Osteocyte (in vitro differentiated cells): ENCODE measurements at regions not wholly inside any gene's neighbourhood (a gene's known extent, or its start where the extent isn't known, plus 50 kb on each side); places are given as distances from the start of the nearest gene placed in this dataset.

Experiments
- DNase-seq: peaks from one replicate; pipeline ENCODE4 v3.0.0; 2021; ENCODE audit warnings: mixed read lengths; ENCODE audit not compliant: unreplicated experiment; ENCODE audit errors: extremely low spot score
- H3K27ac Mint-ChIP-seq: one replicate; pipeline ENCODE4 v1.8.0; 2021; ENCODE audit warnings: mild to moderate bottlenecking, mixed read lengths; ENCODE audit not compliant: unreplicated experiment
- H3K27me3 Mint-ChIP-seq: one replicate; pipeline ENCODE4 v1.8.0; 2021; ENCODE audit warnings: mixed read lengths; ENCODE audit not compliant: unreplicated experiment
- H3K36me3 Mint-ChIP-seq: one replicate; pipeline ENCODE4 v1.8.0; 2021; ENCODE audit warnings: mixed read lengths; ENCODE audit not compliant: unreplicated experiment
- H3K4me1 Mint-ChIP-seq: one replicate; pipeline ENCODE4 v1.8.0; 2021; ENCODE audit warnings: mixed read lengths; ENCODE audit not compliant: unreplicated experiment
- H3K4me3 Mint-ChIP-seq: one replicate; pipeline ENCODE4 v1.8.0; 2021; ENCODE audit warnings: mild to moderate bottlenecking, moderate library complexity, mixed read lengths; ENCODE audit not compliant: unreplicated experiment
- H3K9me3 Mint-ChIP-seq: one replicate; pipeline ENCODE4 v1.8.0; 2021; ENCODE audit warnings: mixed read lengths; ENCODE audit not compliant: unreplicated experiment
- CTCF ChIP-seq: fragments of 200-600 bp; sonication (generic); IDR thresholded peaks from 2 replicates; pipeline ENCODE4 v1.5.0; 2021; ENCODE audit warnings: antibody characterized with exemption, mild to moderate bottlenecking, moderate library complexity

GRCh38 chr1:238409932-238410331, 519.2 kb upstream of the ZP4 start:
- Mint-ChIP-seq H3K27ac (peak overlapping the region; percentile 65), H3K36me3 (peaks cover 2% of the 10 kb centered on the region), H3K4me1 (peaks cover 42% of the 10 kb centered on the region), H3K4me3 (no peak overlapping the region), H3K27me3 (no peaks in the 10 kb centered on the region), H3K9me3 (no peaks in the 10 kb centered on the region)
- no peak for TF ChIP-seq CTCF
- no peak for DNase-seq

DNA sequence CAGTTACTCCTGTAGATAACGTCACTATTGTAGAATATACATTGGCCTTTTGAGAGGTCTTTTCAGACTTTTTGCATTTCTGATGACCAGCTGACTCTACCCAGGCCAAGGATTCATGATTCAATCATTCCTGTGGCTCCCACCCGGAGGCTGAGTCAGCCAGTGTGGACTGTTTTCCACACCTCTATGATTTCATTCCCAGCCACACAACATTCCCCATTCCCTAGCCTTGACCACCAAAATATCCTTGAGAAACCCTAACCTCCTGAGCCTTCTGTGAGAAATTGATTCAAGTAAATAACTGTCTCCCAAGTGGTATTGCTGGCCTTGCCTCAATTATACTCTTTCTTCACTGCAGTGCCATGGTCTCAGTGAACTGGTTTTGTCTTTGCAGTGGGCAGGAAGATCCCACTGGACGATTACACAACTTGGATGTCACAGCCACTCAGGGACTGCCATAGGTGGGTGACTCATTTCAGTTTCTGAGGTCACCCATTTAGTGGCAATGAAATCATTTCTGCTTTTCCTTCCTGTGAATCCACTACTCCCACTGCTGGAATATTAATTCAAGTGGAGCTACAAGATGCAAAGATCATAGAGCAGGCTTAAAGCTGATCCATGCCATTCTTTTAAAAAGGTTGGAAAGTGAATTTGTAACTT, 518.6 kb upstream of the ZP4 start:
- H3K27ac Mint-ChIP-seq: peak overlapping the region; percentile 65
- no peaks in the 10 kb centered on the region for H3K9me3 Mint-ChIP-seq
- no peak overlapping the region for H3K4me3 Mint-ChIP-seq
- H3K4me1 Mint-ChIP-seq: peaks cover 36% of the 10 kb centered on the region
- no peak for DNase-seq
- no peaks in the 10 kb centered on the region for H3K27me3 Mint-ChIP-seq
- H3K36me3 Mint-ChIP-seq: peaks cover 2% of the 10 kb centered on the region
- no peak for TF ChIP-seq CTCF

DNA sequence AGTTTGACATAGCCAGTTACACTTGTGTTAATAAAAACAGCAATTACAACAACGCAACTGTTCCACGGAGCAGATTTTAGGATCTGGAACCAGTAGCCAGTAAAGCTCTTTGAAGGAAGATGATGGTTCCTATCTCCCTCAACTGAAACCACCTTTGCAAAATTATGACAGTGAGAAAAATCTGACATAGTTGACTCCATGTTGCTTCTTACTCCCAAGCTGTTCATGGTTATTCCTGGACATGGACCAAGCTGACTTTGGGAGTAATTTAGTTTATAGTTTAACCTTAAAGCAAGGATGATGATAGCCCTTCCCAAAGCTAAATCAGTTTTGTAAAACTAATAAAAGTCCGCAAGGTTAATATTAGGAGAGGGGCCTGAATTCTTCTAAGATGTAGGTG, 518.0 kb upstream of the ZP4 start:
- no peak for DNase-seq
- no peaks in the 10 kb centered on the region for H3K9me3 Mint-ChIP-seq
- H3K4me1 Mint-ChIP-seq: peaks cover 32% of the 10 kb centered on the region
- H3K27ac Mint-ChIP-seq: no peak overlapping the region
- no peaks in the 10 kb centered on the region for H3K27me3 Mint-ChIP-seq
- H3K36me3 Mint-ChIP-seq: peaks cover 2% of the 10 kb centered on the region
- no peak for TF ChIP-seq CTCF
- H3K4me3 Mint-ChIP-seq: no peak overlapping the region

GRCh38 chr1:238406098-238406860, 515.6 kb upstream of the ZP4 start:
- Mint-ChIP-seq H3K4me3 (no peak overlapping the region), H3K36me3 (no peaks in the 10 kb centered on the region), H3K9me3 (no peaks in the 10 kb centered on the region), H3K27ac (peak overlapping the region; percentile 20), H3K27me3 (no peaks in the 10 kb centered on the region), H3K4me1 (peaks cover 31% of the 10 kb centered on the region)
- TF ChIP-seq CTCF: no peak
- no peak for DNase-seq

DNA sequence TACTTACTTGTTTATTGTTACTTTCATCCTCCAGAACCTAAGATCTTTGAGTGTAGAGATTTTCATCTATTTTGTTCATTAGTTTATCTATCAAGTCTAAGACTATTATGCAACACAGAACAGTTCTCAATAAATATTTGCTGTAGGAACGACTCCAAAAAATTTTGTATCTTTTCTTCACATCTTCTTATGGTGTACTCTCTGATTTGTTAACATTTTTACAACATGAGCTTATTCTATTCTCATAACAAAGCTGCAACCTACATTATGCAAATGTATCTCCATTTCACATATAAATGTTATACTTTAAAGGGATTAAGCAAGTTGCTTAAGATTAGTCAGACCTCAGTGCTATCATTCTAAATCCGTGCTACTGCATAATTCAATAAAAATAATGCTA, 514.2 kb upstream of the ZP4 start:
- Mint-ChIP-seq H3K27me3 (no peaks in the 10 kb centered on the region), H3K27ac (no peak overlapping the region), H3K4me1 (peaks cover 25% of the 10 kb centered on the region), H3K36me3 (no peaks in the 10 kb centered on the region), H3K4me3 (no peak overlapping the region), H3K9me3 (no peaks in the 10 kb centered on the region)
- no peak for DNase-seq
- no peak for TF ChIP-seq CTCF
